ENCODE measurements at regions not wholly inside any gene's neighbourhood (a gene's known extent, or its start where the extent isn't known, plus 50 kb on each side); places are given as distances from the start of the nearest gene placed in this dataset.

- TF ChIP-seq TAF1 (IDR thresholded peaks at IDR 0.05; ENCODE audit: borderline replicate concordance, low read depth, low read length) (no peak), POLR2AphosphoS5 (IDR thresholded peaks at IDR 0.05; ENCODE audit: low read depth, low read length) (no peak), POLR2A (IDR thresholded peaks at IDR 0.05; ENCODE audit: low read depth, low read length) (no peak)
Measured at GRCh38 chr1:185528084-185528676, 206.0 kb upstream of the HMCN1 start.
